Nephron (organoid): ENCODE measurements at regions not wholly inside any gene's neighbourhood (a gene's known extent, or its start where the extent isn't known, plus 50 kb on each side); places are given as distances from the start of the nearest gene placed in this dataset.

ENCODE experiments used
- H3K27ac Mint-ChIP-seq, 3 experiments: 2 replicates each; pipeline ENCODE4 v1.8.0; 2020; ENCODE audit warnings: mixed read lengths in 3 of 3, mild to moderate bottlenecking in 2 of 3, moderate library complexity in 1 of 3
- H3K27me3 Mint-ChIP-seq: 2 replicates; pipeline ENCODE4 v1.8.0; 2021; ENCODE audit warnings: low read depth, mild to moderate bottlenecking, moderate library complexity, mixed read lengths
- H3K36me3 Mint-ChIP-seq: 2 replicates; pipeline ENCODE4 v1.8.0; 2020; ENCODE audit warnings: low read depth, mixed read lengths
- H3K4me1 Mint-ChIP-seq: 2 replicates; pipeline ENCODE4 v1.8.0; 2020; ENCODE audit warnings: mixed read lengths
- H3K4me3 Mint-ChIP-seq, 3 experiments: 2 replicates each; pipeline ENCODE4 v1.8.0; 2020; ENCODE audit warnings: mild to moderate bottlenecking in 3 of 3, mixed read lengths in 3 of 3, moderate library complexity in 2 of 3
- H3K9me3 Mint-ChIP-seq: 2 replicates; pipeline ENCODE4 v1.8.0; 2020; ENCODE audit warnings: mixed read lengths
- CTCF ChIP-seq, 3 experiments: fragments of 200-600 bp; sonication (generic); IDR thresholded peaks; one replicate each; pipeline ENCODE4 v1.5.0; 2021; ENCODE audit warnings: antibody characterized with exemption in 3 of 3; ENCODE audit not compliant: unreplicated experiment in 3 of 3

- no peak overlapping the region for H3K27ac Mint-ChIP-seq
- H3K9me3 Mint-ChIP-seq: no peaks in the 10 kb centered on the region
- no peak for TF ChIP-seq CTCF (IDR thresholded peaks at IDR 0.05; ENCODE audit: unreplicated experiment in 3 of 3)
- H3K27me3 Mint-ChIP-seq: no peaks in the 10 kb centered on the region
- no peak overlapping the region for H3K4me3 Mint-ChIP-seq
- H3K4me1 Mint-ChIP-seq: no peaks in the 10 kb centered on the region
- H3K36me3 Mint-ChIP-seq: no peaks in the 10 kb centered on the region
Observed at GRCh38 chr5:163033656-163034055, 403.7 kb upstream of the CCNG1 start.

GRCh38 chr5:163041254-163041653, 396.1 kb upstream of the CCNG1 start:
- H3K27ac Mint-ChIP-seq: no peak overlapping the region
- no peak for TF ChIP-seq CTCF (IDR thresholded peaks at IDR 0.05; ENCODE audit: unreplicated experiment in 3 of 3)
- H3K9me3 Mint-ChIP-seq: peaks cover 7% of the 10 kb centered on the region
- H3K27me3 Mint-ChIP-seq: no peaks in the 10 kb centered on the region
- no peaks in the 10 kb centered on the region for H3K36me3 Mint-ChIP-seq
- no peaks in the 10 kb centered on the region for H3K4me1 Mint-ChIP-seq
- no peak overlapping the region for H3K4me3 Mint-ChIP-seq

GRCh38 chr5:163079618-163080017, 357.8 kb upstream of the CCNG1 start:
- peak in 1 of 3 experiments; percentile 16 for TF ChIP-seq CTCF (IDR thresholded peaks at IDR 0.05; ENCODE audit: unreplicated experiment in 3 of 3)
- Mint-ChIP-seq H3K9me3 (peaks cover 16% of the 10 kb centered on the region), H3K27me3 (no peaks in the 10 kb centered on the region), H3K36me3 (no peaks in the 10 kb centered on the region), H3K4me1 (no peaks in the 10 kb centered on the region), H3K4me3 (no peak overlapping the region), H3K27ac (no peak overlapping the region)

- Mint-ChIP-seq H3K27ac (no peak overlapping the region), H3K4me1 (no peaks in the 10 kb centered on the region), H3K4me3 (no peak overlapping the region), H3K9me3 (no peaks in the 10 kb centered on the region), H3K27me3 (no peaks in the 10 kb centered on the region), H3K36me3 (no peaks in the 10 kb centered on the region)
- TF ChIP-seq CTCF (IDR thresholded peaks at IDR 0.05; ENCODE audit: unreplicated experiment in 3 of 3): no peak
Observed at GRCh38 chr5:163089230-163089629, 348.2 kb upstream of the CCNG1 start.

GRCh38 chr5:163089926-163090325, 347.5 kb upstream of the CCNG1 start:
- Mint-ChIP-seq H3K27me3 (no peaks in the 10 kb centered on the region), H3K36me3 (no peaks in the 10 kb centered on the region), H3K4me1 (no peaks in the 10 kb centered on the region), H3K9me3 (no peaks in the 10 kb centered on the region), H3K27ac (no peak overlapping the region), H3K4me3 (no peak overlapping the region)
- no peak for TF ChIP-seq CTCF (IDR thresholded peaks at IDR 0.05; ENCODE audit: unreplicated experiment in 3 of 3)

- no peaks in the 10 kb centered on the region for H3K4me1 Mint-ChIP-seq
- no peaks in the 10 kb centered on the region for H3K9me3 Mint-ChIP-seq
- TF ChIP-seq CTCF (IDR thresholded peaks at IDR 0.05; ENCODE audit: unreplicated experiment in 3 of 3): no peak
- no peaks in the 10 kb centered on the region for H3K36me3 Mint-ChIP-seq
- no peak overlapping the region for H3K4me3 Mint-ChIP-seq
- no peaks in the 10 kb centered on the region for H3K27me3 Mint-ChIP-seq
- H3K27ac Mint-ChIP-seq: no peak overlapping the region
Observed at GRCh38 chr5:163094492-163095180, 342.8 kb upstream of the CCNG1 start.
